PC-9 (cell line): ENCODE measurements at regions not wholly inside any gene's neighbourhood (a gene's known extent, or its start where the extent isn't known, plus 50 kb on each side); places are given as distances from the start of the nearest gene placed in this dataset.

Experiments
- CTCF ChIP-seq: fragments of 200-600 bp; sonication (generic); conservative IDR thresholded peaks from 2 replicates; pipeline ENCODE4 v1.6.1; 2017; ENCODE audit warnings: mixed run types, antibody characterized with exemption, mild to moderate bottlenecking, moderate library complexity
- EZH2 ChIP-seq: fragments of 200-600 bp; sonication (generic); IDR thresholded peaks from 2 replicates; pipeline ENCODE4 v1.8.0; 2017; ENCODE audit warnings: antibody characterized with exemption, low read depth

- TF ChIP-seq CTCF (no peak), EZH2 (no peak)
Observed at GRCh38 chr2:223536546-223536945, 65.6 kb downstream of the SCG2 start.
